ENCODE measurements at regions not wholly inside any gene's neighbourhood (a gene's known extent, or its start where the extent isn't known, plus 50 kb on each side); places are given as distances from the start of the nearest gene placed in this dataset.
"Not testable (repeated sequence)": the region's sequence is repeated elsewhere in the genome, so short reads cannot be mapped to it uniquely, and the experiment has no call there.

GRCh38 chr10:125247576-125247975 is 87.2 kb upstream of the CTBP2 start:
- H3K27ac ChIP-seq, result no peak overlapping the region
- no peak for DNase-seq (ENCODE audit: low spot score)
- TF ChIP-seq CTCF (conservative IDR thresholded peaks at IDR 0.05; ENCODE audit: low read depth), result no peak
- CTCF ChIA-PET, result no interaction called here
- POLR2A ChIA-PET (ENCODE audit: low non-redundant PET), result no interaction called here

DNA sequence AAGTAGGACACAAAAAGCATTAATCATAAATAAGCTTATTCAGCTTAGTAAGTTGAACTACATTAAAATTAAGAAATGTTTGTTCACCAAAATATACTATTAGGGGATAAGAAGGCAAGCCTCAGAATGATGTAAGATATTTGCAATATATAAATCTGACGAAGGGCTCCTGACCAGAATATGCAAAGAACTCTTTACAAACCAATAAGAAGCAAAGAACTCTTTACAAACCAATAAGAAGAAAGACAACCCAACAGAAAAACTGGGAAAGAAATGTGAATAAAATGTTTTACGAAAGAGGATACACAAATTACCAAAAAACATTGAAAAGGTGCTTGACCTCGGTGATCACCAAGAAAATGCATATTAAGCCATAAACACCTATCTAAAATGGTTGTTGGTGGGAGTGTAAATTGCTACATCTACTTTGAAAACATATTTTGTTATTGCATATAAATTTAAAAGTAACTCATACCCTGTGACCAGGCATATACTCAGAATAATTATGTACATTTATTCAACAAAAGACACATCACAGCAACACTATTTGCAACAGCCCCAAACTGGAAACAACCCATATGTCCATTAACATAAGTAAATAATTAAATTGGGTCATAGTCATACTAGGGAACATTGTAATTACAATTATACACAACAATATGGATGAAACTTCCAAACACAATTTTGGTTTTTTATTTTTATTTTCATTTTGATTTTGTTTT is 83.3 kb upstream of the CTBP2 start:
- H3K27ac ChIP-seq, result no peak overlapping the region
- ChIA-PET POLR2A (ENCODE audit: low non-redundant PET) (no interaction called here), CTCF (no interaction called here)
- DNase-seq (ENCODE audit: low spot score), result no peak
- no peak for TF ChIP-seq CTCF (conservative IDR thresholded peaks at IDR 0.05; ENCODE audit: low read depth)

DNA sequence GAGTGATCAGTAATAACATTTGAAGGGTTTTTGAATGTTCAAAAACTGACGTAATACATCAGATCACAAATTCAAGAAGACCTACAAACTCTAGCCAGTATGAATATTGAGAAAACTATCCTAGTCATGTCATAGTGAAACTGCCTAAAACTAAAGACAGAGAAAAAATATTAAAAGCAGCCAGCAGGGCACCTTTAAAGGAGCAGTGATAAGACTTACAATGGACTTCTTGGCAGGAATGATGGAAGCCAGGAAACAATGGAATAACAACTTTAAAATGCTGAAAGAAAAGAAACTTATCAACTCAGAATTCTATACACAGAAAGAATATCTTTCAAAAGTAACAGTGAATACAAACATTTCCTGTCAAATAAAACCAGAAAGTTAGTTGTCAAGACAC is 78.3 kb upstream of the CTBP2 start:
- H3K27ac ChIP-seq, result no peak overlapping the region
- no peak for DNase-seq (ENCODE audit: low spot score)
- no peak for TF ChIP-seq CTCF (conservative IDR thresholded peaks at IDR 0.05; ENCODE audit: low read depth)
- ChIA-PET POLR2A (ENCODE audit: low non-redundant PET) (no interaction called here), CTCF (no interaction called here)

GRCh38 chr10:125236091-125236490 is 75.7 kb upstream of the CTBP2 start:
- ChIA-PET POLR2A (ENCODE audit: low non-redundant PET) (no interaction called here), CTCF (interaction anchor here (0.6 kb wide), 3 partner anchors 26 to 41 kb away, joined by 3 to 4 read pairs (median 4); no protein-coding TSS in a partner anchor)
- no peak for DNase-seq (ENCODE audit: low spot score)
- H3K27ac ChIP-seq, result no peak overlapping the region
- TF ChIP-seq CTCF (conservative IDR thresholded peaks at IDR 0.05; ENCODE audit: low read depth), result no peak

- TF ChIP-seq CTCF (conservative IDR thresholded peaks at IDR 0.05; ENCODE audit: low read depth), result no peak
- CTCF ChIA-PET, result interaction anchor here (0.6 kb wide), 2 partner anchors 26 to 41 kb away, joined by 3 to 4 read pairs; no protein-coding TSS in a partner anchor
Observed at GRCh38 chr10:125235093-125236069, 75.0 kb upstream of the CTBP2 start.

DNA sequence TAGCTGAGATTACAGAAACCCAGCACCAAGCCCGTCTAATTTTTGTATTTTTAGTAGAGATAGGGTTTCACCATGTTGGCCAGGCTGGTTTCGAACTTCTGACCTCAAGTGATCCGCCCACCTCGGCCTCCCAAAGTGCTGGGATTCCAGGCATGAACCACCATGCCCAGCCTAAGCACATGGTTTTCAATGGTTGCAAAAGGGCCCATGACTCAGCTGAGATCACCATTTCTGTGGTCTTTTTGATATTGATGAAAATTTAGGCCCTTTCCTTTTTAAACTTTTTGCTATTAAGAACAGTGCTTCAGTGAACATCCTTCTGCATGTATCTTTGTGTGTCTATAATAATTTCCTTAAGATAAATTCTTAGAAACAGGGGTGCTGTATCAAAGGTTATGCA is 74.2 kb upstream of the CTBP2 start:
- CTCF ChIA-PET; H3K27ac ChIP-seq; POLR2A ChIA-PET (ENCODE audit: low non-redundant PET): not testable (repeated sequence)
- DNase-seq (ENCODE audit: low spot score), result peak; percentile 45

More at GRCh38 chr10:125235093-125236069, 75.0 kb upstream of the CTBP2 start:
- POLR2A ChIA-PET (ENCODE audit: low non-redundant PET), result no interaction called here
- DNase-seq (ENCODE audit: low spot score), result no peak
- H3K27ac ChIP-seq, result no peak overlapping the region

DNA sequence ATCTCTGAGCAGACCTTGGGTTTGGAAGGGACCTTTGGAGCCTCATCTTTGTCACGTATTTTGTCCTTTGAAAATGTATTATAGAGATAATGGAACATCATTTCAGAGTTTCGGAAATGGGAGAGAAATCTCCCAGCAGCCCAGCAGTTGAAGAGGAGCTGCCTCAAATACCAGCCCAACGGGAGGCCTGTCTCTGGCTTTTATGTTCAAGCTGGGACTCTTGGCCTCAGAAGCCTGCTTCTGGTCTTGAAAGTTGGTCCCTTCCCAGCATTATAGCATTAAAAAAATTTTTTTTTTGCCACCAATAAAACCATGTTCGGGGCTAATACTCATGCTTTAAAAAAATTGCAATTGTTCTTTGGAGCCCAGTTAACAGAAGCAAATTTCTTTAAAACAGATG is 73.4 kb upstream of the CTBP2 start:
- POLR2A ChIA-PET (ENCODE audit: low non-redundant PET), result no interaction called here
- no peak for TF ChIP-seq CTCF (conservative IDR thresholded peaks at IDR 0.05; ENCODE audit: low read depth)
- CTCF ChIA-PET, result no interaction called here
- no peak overlapping the region for H3K27ac ChIP-seq
- no peak for DNase-seq (ENCODE audit: low spot score)

Measured in RWPE1 (cell line).